Muscle of arm (tissue), 1 donor: ENCODE measurements at regions not wholly inside any gene's neighbourhood (a gene's known extent, or its start where the extent isn't known, plus 50 kb on each side); places are given as distances from the start of the nearest gene placed in this dataset.

Source experiments
- DNase-seq: peaks from one replicate; pipeline ENCODE4 v3.0.0-alpha.2; 2013

- DNase-seq: no peak
These were observed 204.9 kb upstream of the USP24 start for GRCh38 chr1:55420026-55420425.

DNA sequence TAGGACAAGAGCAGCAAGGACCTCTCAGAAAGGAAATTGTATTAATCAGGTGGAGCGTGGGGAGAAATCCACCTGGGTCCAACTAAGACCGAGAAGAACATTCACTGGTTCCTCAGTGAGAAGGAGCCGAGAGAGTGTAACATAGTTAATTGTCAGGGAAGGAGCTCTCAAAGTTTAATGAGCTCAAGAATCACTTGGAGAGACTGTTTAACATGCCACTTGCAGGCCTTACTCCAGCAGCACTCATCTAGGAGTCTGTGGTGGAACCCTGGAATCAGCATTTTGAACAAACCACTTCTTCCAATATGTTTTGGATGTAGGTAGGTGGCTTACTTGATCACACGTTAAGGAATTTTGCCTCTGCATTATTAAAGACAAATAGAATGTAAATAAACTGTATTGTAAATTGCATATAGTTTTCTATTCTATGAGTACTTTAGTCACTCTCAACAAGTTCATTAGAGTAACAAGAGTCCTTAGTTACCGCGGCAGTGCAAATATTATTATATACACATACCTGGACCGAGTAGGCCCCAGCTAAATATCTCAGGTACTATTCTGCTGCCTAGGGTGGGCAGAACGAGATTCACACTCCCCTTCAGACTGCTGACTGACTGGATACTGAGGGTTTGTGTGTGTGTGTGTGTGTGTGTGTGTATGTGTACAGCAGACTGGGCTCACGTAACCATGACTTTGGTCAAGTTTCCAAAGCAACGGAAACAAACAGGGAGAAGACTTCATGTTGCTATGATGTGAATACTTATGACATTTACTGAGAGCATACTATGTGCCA, 203.2 kb upstream of the USP24 start:
- DNase-seq: no peak

GRCh38 chr1:55416164-55416842, 201.1 kb upstream of the USP24 start:
- no peak for DNase-seq

DNA sequence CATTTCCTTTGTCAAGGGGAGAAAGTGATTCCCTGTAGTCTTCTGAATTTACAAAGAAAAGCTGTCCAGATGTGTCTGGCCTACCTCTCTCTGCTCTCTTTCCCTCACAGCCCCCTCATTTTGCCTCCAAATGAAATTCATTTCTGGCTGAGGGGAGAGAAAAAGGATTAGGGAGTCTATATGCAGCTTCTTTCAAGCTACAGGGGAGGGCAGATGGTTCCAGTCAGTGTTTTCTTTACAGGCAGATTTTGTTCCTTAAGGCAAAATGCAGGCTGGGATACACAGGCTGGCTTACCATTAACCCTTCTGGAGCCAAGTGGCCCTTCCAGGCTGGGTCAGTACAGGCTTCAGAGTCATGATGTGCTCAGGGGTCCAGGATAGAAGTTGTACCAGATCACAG, 198.1 kb upstream of the USP24 start:
- DNase-seq: no peak

DNA sequence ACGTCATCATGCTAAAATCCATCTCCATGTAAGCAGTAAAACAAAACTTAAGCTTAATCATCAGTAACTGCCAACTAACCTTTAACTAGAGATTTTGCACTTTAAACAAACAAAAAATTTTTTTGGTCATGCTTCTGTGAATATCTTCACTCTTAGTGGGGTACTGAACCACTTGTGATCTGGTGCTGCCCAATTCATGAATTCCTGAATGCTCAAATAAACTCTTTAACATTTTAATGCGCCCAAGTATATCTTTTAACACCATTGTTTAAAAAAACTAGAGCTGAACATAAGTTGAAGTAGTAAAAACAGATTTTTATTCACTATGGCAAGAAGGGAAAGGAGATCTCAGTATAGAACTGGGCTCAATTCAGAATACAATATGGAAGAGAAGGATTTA, 196.9 kb upstream of the USP24 start:
- no peak for DNase-seq

GRCh38 chr1:55402671-55403464, 187.7 kb upstream of the USP24 start:
- DNase-seq: no peak

GRCh38 chr1:55402142-55402541, 187.0 kb upstream of the USP24 start:
- no peak for DNase-seq

- peak; percentile 89 for DNase-seq
These were observed 185.3 kb upstream of the USP24 start for GRCh38 chr1:55400508-55400907.

DNA sequence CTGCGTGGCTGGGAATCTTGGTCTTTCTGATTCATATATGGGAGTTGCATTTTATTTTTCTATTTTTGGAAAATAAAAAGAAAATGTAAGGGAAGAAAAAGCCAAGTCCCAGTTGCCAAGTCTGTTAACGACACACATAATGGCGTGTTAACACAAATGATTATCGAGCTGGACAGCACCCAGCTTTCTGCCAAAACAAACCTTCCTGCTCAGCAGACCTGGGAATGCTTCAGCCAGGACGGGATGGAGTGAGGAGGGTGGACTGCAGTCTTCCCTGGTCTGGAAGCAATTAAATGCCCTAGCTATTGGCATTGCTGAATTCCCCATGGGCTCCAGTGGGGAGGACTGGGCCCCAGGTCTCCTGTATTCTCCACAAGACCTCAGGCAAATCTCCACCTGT, 184.2 kb upstream of the USP24 start:
- no peak for DNase-seq

DNA sequence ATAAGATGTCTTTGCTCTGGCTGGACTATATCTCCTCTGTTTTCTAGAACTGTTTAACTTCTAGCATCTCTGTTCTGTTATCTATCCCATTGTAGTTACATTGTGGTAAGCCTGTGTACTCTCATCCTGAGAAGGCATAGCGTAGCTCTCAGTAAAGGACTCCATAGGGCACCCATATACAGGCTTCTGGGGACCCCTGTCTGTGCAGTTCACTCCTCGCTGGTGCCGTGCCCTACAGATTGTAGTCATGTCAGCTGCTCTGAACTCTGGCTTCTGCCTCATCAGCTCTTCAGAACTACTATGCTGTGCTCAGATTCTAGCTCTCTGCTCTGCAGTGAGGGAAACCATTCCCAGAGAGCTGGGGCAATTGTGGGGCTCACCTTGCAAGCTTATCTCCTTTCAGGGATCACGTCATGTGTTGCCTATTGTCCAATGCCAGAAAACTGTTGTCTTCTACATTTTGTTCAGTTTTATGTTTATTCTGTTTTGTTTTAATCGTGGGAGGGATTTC, 181.3 kb upstream of the USP24 start:
- DNase-seq: no peak

DNA sequence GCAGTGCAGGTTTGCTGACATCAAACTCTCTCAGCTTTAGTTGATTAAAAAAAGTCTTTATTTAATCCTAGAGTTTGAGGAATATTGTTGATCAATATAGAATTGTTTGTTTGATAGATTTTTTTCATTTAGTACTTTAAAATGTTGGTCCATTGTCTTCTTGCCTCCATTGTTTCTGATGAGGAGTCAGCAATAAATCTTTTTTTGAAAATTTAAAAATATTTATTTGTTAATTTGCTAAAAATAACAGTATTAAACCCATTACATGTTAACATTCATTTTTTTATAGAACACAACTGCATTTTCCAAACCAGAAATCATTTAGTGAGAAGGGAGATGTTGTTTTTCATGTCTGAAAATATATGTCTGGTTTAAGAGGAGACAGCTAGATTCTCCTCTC, 173.8 kb upstream of the USP24 start:
- no peak for DNase-seq

DNA sequence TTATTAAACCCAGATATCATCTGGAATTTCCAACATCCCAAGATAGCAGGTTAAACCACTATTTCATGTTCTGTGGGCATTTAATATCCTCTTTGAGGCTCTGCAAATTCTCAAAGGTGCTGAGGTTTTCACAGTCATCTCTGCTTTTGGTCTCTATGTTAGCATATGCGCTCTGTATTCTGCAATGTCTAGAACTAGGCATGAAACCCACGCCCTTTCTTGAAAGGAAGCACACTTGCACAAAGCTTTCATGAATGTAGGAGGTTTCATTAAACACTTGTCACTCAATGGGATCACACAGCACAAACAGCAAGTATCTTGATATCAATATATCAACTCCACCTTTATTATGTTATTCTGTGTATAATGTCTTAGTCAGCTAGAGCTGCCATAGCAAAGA, 172.0 kb upstream of the USP24 start:
- no peak for DNase-seq

DNA sequence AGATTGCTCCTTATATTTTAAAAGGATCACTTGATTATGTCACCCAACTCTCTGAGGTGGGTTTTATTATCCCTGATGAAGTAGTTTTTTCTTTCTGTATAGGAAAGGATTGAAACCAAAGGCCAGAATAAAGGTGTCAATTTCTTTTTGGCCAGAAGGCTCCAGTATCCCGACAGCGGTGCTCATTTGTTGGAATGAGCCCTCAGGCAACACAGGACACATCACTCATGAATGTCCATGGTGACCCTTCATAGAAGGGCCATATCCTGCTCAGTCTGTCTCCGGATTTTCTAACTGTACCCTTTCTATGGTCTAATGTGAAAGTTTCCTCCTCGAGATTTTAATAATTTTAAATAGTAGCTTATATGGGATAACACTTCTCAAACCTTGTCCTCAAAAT, 171.3 kb upstream of the USP24 start:
- DNase-seq: no peak

- DNase-seq: no peak
These were observed 170.3 kb upstream of the USP24 start for GRCh38 chr1:55385402-55386018.

DNA sequence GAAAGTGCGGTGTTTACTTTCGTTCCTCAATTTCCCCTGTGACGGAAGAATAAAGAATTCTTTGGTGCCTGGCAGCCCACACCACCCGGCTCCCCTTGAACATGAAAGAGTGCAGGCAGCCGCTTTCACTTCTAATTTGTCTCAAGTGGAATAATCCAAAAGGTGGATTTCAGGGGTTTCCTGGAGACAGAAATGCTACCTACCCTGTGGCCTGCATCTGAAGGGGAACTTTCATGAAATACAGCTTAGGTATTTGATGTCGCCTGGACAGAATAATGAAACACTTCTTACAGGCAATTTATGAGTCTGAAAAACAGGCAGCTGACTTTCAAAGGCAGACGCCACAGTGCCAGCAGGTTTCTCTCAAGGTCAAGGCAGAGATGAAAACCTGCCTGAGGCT, 169.5 kb upstream of the USP24 start:
- no peak for DNase-seq

- DNase-seq: no peak
These were observed 167.7 kb upstream of the USP24 start for GRCh38 chr1:55382806-55383305.

DNA sequence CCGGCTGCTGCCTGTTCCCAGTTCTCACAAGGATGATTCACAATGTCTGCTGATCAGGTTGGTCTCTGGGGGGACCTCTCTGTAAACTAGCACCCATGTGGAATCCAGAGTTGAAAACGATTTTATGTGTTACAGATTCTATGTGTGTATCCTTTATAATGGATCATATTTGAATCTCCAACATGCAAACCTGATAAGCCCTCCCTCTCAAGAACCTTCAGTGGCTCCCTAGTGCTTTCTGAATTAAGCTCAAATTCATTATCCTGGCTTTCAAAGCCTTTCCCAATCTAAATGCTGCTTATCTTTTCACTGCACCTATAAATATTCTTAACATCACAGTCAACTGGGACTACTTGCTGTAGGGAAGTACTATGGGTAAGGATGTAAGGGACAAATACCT, 166.8 kb upstream of the USP24 start:
- no peak for DNase-seq

DNA sequence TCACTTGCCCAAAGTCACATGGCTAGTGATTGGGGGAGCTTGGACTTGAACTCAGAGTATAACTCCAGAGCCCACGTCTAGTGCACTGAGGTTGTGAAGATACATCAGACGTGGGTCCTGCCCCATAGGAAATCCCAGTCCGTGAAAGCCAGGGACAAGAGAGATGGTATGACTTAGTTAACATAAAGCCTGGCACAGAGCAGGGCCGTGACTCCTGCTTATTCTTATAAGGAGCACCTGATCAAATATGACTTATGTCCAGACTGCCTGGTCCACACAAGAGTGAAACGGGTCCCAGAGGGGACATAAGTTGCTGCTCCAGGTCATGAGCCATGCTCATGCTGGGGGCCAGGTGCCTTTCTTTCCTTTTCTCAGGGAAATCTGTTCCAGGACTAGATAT, 166.3 kb upstream of the USP24 start:
- no peak for DNase-seq

GRCh38 chr1:55380355-55380970, 165.3 kb upstream of the USP24 start:
- peak; percentile 85 for DNase-seq

DNA sequence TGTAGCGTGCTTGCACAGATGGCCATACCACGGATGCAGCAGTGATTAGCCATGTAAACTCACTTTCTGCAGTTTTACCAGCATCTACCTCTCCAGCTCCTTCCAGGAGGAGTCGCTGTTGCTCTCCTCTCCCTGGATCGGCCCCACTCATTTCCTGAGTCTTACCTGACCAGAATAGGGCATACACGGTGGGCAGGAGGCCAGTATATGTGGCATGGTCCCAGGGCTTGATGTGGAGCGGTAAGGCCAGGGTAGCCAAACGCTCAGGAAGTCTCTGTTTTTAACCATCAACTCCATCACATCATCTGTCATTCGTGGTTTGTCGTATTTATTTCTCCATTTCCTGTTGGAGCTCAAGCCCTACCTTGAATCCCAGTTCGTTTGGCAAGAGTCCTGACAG, 163.4 kb upstream of the USP24 start:
- DNase-seq: no peak

DNA sequence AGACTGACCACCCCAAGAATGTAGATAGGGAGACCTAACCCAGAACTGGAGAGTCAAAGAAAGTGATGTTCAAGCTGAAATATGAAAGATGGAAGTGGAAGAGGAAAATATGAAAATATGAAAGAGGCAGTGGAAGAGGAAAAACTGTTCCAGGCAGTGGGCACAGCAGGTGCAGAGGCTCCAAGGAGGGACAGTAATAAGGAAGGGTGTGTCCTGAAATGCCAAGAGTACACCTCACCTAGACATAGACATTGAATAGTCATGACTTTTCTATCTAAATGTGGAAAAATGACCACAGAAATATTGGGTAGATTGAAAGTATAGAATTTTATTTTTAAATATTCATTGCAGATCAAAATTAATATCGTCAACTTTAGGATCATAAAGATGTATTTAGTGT, 161.7 kb upstream of the USP24 start:
- DNase-seq: no peak
